Bronchial epithelial cell (primary cell): ENCODE measurements at regions not wholly inside any gene's neighbourhood (a gene's known extent, or its start where the extent isn't known, plus 50 kb on each side); places are given as distances from the start of the nearest gene placed in this dataset.
A peak's percentile ranks its signal among the peaks of the same experiment; 100 is the strongest.
"Not testable (repeated sequence)": the region's sequence is repeated elsewhere in the genome, so short reads cannot be mapped to it uniquely, and the experiment has no call there.

Experiments
- DNase-seq: peaks from one replicate; pipeline ENCODE4 v3.0.0-alpha.2; 2010; ENCODE audit warnings: low read depth
- FAIRE-seq: peaks from 2 replicates; lab custom pipeline; 2011; peaks lifted over from hg19 to GRCh38; lab: Jason Lieb, UNC
- H3K27me3 ChIP-seq: 2 replicates; pipeline ENCODE4 v1.5.1; 2011; ENCODE audit warnings: low read length; ENCODE audit not compliant: control insufficient read depth, insufficient read depth
- H3K36me3 ChIP-seq: 2 replicates; pipeline ENCODE4 v1.5.1; 2011; ENCODE audit warnings: low read length; ENCODE audit not compliant: control insufficient read depth, insufficient read depth
- H3K4me3 ChIP-seq: 2 replicates; pipeline ENCODE4 v1.5.1; 2011; ENCODE audit warnings: mild to moderate bottlenecking, low read depth, low read length, control low read depth
- TF ChIP-seq, protein P1 (sequence below): IDR thresholded peaks from 2 replicates; pipeline ENCODE4 v1.5.1; 2011; ENCODE audit warnings: mild to moderate bottlenecking, moderate library complexity, low read length, control low read depth, inconsistent platforms; ENCODE audit not compliant: insufficient read depth, severe bottlenecking

DNA sequence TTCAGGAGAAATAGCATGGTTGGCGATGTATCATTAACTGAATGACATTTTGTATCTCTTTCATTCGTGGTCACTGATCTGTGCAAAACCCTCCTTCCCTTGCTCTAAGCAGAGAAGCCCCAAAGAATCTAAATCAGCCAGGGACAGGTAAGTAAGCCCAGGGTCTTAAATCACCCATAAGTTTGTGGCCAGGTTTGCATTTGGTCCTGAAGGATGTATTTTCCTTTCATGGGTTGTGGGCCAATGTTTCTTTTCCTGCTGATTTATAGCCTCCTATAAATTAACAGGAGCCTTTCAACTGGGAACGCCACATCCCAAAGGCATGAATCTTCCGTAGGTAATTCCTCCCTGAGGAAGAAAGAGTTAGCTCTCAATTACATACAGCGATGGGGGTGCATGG, 217.5 kb upstream of the TNC start:
- FAIRE-seq: no peak
- TF ChIP-seq, protein P1, sequence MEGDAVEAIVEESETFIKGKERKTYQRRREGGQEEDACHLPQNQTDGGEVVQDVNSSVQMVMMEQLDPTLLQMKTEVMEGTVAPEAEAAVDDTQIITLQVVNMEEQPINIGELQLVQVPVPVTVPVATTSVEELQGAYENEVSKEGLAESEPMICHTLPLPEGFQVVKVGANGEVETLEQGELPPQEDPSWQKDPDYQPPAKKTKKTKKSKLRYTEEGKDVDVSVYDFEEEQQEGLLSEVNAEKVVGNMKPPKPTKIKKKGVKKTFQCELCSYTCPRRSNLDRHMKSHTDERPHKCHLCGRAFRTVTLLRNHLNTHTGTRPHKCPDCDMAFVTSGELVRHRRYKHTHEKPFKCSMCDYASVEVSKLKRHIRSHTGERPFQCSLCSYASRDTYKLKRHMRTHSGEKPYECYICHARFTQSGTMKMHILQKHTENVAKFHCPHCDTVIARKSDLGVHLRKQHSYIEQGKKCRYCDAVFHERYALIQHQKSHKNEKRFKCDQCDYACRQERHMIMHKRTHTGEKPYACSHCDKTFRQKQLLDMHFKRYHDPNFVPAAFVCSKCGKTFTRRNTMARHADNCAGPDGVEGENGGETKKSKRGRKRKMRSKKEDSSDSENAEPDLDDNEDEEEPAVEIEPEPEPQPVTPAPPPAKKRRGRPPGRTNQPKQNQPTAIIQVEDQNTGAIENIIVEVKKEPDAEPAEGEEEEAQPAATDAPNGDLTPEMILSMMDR: no peak

DNA sequence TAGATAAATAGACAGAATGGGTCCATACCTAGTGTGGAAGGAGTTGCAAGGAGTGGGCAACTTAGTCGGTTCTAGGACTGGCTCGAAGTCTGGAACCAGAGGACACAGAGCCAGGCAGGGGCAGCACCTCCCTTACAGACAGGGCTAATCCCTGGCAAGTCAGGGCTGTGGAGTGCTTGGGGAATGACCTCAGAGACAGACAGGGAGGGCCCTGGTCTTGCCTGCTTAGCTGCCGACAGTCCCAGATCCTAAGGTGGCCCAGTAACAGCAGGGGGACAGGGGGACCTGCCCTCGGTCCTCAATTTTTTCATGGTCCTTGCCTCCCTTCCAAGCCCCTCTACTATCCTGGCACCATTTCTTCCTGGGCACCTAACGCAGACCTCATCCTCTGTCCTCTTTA, 222.4 kb upstream of the TNC start:
- DNase-seq: no peak
- Histone ChIP-seq H3K4me3 (no peak overlapping the region), H3K27me3 (no peaks in the 10 kb centered on the region), H3K36me3 (no peaks in the 10 kb centered on the region)
- TF ChIP-seq, protein P1: no peak
- FAIRE-seq: no peak

More for the DNA sequence above, 217.5 kb upstream of the TNC start:
- H3K4me3 ChIP-seq: no peak overlapping the region
- H3K27me3 ChIP-seq: no peaks in the 10 kb centered on the region
- DNase-seq: no peak
- no peaks in the 10 kb centered on the region for H3K36me3 ChIP-seq

DNA sequence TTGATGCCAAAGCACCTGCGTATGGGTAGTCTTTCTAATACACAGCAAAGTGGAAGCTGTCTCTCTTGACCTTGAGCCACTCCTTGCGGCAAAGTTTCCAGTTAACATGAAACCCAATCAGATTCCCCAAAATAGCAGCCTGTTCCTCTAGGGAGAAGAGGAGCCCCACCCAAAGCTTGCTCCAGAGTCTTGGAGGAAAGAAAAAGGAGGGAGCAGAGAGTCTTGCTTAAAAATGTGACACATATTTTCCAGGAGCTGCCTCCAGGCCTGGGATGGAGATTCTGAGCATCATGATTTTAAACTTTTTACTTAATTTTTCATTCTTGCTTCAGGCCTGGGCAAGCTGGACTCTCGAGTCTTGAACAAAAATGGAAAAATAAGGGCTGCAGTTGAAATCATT, 223.5 kb upstream of the TNC start:
- H3K27me3 ChIP-seq: no peaks in the 10 kb centered on the region
- TF ChIP-seq, protein P1: no peak
- H3K4me3 ChIP-seq: no peak overlapping the region
- FAIRE-seq (no peak), DNase-seq (no peak)
- no peaks in the 10 kb centered on the region for H3K36me3 ChIP-seq

DNA sequence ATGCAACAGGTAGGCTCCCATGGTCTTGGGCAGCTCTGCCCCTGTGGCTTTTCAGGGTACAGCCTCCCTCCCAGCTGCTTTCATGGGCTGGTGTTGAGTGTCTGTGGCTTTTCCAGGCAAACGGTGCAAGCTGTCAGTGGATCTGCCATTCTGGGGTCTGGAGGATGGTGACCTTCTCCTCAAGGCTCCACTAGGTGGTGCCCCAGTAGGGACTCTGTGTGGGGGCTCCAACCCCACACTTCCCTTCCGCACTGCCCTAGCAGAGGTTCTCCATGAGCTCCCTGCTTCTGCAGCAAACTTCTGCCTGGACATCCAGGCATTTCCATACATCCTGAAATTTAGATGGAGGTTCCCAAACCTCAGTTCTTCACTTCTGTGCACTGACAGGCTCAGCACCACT, 229.8 kb upstream of the TNC start:
- not testable (repeated sequence) for FAIRE-seq

DNA sequence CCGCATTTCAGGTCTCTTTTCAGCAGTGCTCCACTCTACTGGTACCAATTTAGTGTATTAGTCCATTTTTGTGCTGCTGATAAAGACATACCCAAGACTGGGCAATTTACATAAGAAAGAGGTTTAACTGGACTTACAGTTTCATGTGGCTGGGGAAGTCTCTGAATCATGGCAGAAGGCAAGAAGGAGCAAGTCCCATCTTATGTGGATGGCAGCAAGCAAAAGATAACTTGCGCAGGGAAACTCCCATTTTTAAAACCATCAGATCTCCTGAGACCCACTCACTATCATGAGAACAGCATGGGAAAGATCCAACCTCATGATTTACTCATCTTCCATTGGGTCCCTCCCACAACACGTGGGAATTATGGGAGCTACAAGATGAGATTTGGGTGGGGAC, 231.0 kb upstream of the TNC start:
- H3K27me3 ChIP-seq, FAIRE-seq, H3K36me3 ChIP-seq, H3K4me3 ChIP-seq: not testable (repeated sequence)
- peak; percentile 92 for DNase-seq

More for the DNA sequence above, 229.8 kb upstream of the TNC start:
- not testable (repeated sequence) for H3K4me3 ChIP-seq, DNase-seq, H3K36me3 ChIP-seq, H3K27me3 ChIP-seq

DNA sequence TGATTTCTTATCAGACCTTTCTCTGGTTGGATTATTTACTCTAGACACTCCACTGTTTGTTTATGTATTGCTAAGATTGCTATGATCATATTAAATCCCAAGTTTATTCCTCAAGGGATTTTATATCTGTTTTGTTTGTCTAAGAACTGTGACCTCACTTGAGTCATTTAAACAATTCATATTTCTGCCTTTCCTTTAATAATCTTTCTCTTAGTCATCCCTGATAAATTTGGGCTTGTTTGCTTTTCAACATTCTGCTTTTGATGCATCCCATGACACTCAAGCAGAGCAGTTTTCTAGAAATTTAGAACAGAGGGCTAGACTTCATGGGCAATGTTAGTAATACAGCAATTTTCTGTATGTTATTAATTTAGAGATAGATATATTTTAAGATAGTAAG, 231.6 kb upstream of the TNC start:
- Histone ChIP-seq H3K36me3 (no peaks in the 10 kb centered on the region), H3K4me3 (no peak overlapping the region), H3K27me3 (no peaks in the 10 kb centered on the region)
- FAIRE-seq (no peak), DNase-seq (peak; percentile 80)
- TF ChIP-seq, protein P1: no peak

DNA sequence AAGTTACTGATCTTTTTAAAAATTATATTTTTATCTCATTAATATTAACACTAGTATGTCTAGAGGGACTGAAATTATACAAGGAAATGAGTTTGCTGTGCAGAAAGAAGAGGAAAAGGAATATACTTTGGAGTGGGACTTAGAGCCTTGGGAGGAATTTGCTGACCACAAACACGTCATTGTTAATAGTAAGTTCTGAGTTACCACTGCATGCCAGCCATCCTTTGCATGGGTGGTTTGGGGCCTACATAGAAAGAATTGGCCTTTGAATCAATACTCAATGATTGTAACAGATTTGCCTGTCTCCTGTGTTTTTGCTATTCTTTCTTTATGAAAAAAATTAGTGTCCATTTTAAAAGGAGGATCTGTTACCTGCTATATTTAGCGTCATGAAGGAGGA, 232.6 kb upstream of the TNC start:
- TF ChIP-seq, protein P1: no peak
- Histone ChIP-seq H3K4me3 (no peak overlapping the region), H3K27me3 (no peaks in the 10 kb centered on the region), H3K36me3 (no peaks in the 10 kb centered on the region)
- FAIRE-seq: no peak
- no peak for DNase-seq
